GM13976 (cell line): ENCODE measurements at regions not wholly inside any gene's neighbourhood (a gene's known extent, or its start where the extent isn't known, plus 50 kb on each side); places are given as distances from the start of the nearest gene placed in this dataset.

Source experiments
- DNase-seq: peaks from one replicate; pipeline ENCODE4 v3.0.0; 2012; ENCODE audit warnings: low spot score
- CTCF ChIP-seq: IDR thresholded peaks from 2 replicates; pipeline ENCODE4 v1.5.1; 2012; ENCODE audit warnings: borderline replicate concordance, mild to moderate bottlenecking; ENCODE audit not compliant: insufficient read depth; ENCODE audit errors: extremely low read depth, missing control alignments, control extremely low read depth
- in situ Hi-C: fragments of 300-500 bp; cut with MboI; formaldehyde crosslinking; loops from one replicate; pipeline ENCODE4 v1.12.0; 2022; ENCODE audit warnings: low sequenced_read_pairs, mixed read lengths, inconsistent platforms; ENCODE audit not compliant: unreplicated experiment

GRCh38 chr7:13034693-13035092 is 347.3 kb downstream of the ARL4A start:
- no peak for DNase-seq
- in situ Hi-C loops: no loop called here
- no peak for TF ChIP-seq CTCF

GRCh38 chr7:13035233-13035632 is 347.8 kb downstream of the ARL4A start:
- DNase-seq: no peak
- in situ Hi-C loops: no loop called here
- no peak for TF ChIP-seq CTCF

GRCh38 chr7:13036256-13036780 is 348.9 kb downstream of the ARL4A start:
- in situ Hi-C loops: no loop called here
- TF ChIP-seq CTCF: no peak
- DNase-seq: no peak

- TF ChIP-seq CTCF: no peak
- in situ Hi-C loops: no loop called here
- no peak for DNase-seq
These were observed 349.8 kb downstream of the ARL4A start for GRCh38 chr7:13037216-13037615.

GRCh38 chr7:13041368-13041988 is 354.0 kb downstream of the ARL4A start:
- DNase-seq: no peak
- no peak for TF ChIP-seq CTCF
- in situ Hi-C loops: no loop called here

- DNase-seq: no peak
- in situ Hi-C loops: no loop called here
- no peak for TF ChIP-seq CTCF
These were observed 355.3 kb downstream of the ARL4A start for GRCh38 chr7:13042605-13043236.
